NB4 (cell line): ENCODE measurements at regions not wholly inside any gene's neighbourhood (a gene's known extent, or its start where the extent isn't known, plus 50 kb on each side); places are given as distances from the start of the nearest gene placed in this dataset.

ENCODE experiments used
- DNase-seq: peaks from one replicate; pipeline ENCODE4 v3.0.0; 2010; ENCODE audit warnings: low read depth
- H3K4me3 ChIP-seq: one replicate; pipeline ENCODE4 v1.5.1; 2011; ENCODE audit warnings: mild to moderate bottlenecking, low read depth, low read length, moderate library complexity
- MYC ChIP-seq: IDR thresholded peaks from 2 replicates; pipeline ENCODE4 v1.6.1; 2011; ENCODE audit warnings: low read depth, low read length
- POLR2A ChIP-seq: IDR thresholded peaks from 2 replicates; pipeline ENCODE4 v1.6.1; 2011; ENCODE audit warnings: mild to moderate bottlenecking; ENCODE audit not compliant: insufficient read length; ENCODE audit errors: extremely low read depth
- TF ChIP-seq, protein P1 (sequence below): IDR thresholded peaks from one replicate; pipeline ENCODE4 v1.5.1; 2012; ENCODE audit warnings: low read depth, low read length
- TF ChIP-seq, protein P2 (sequence below): IDR thresholded peaks from 2 replicates; pipeline ENCODE4 v1.6.1; 2011; ENCODE audit warnings: low read depth, low read length

DNA sequence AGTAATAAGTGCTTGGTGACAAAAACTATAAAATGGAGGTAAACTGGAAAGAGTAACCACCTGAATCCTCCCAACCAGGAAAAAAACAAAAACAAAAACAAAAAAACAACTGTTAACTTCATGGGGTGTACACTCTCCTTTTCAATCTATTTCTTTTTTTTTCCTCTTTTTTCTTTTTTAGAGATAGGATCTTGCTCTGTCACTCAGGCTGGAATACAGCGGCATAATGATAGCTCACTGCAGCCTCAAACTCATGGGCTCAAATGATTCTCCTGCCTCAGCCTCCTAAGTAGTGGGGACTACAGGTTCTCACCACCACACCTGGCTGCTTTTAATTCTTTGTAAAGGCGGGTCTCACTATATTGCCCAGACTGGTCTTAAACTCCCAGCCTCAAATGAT is 76.8 kb downstream of the PHLDA1 start:
- DNase-seq = no peak
- H3K4me3 ChIP-seq = no peak overlapping the region
- TF ChIP-seq, protein P1, sequence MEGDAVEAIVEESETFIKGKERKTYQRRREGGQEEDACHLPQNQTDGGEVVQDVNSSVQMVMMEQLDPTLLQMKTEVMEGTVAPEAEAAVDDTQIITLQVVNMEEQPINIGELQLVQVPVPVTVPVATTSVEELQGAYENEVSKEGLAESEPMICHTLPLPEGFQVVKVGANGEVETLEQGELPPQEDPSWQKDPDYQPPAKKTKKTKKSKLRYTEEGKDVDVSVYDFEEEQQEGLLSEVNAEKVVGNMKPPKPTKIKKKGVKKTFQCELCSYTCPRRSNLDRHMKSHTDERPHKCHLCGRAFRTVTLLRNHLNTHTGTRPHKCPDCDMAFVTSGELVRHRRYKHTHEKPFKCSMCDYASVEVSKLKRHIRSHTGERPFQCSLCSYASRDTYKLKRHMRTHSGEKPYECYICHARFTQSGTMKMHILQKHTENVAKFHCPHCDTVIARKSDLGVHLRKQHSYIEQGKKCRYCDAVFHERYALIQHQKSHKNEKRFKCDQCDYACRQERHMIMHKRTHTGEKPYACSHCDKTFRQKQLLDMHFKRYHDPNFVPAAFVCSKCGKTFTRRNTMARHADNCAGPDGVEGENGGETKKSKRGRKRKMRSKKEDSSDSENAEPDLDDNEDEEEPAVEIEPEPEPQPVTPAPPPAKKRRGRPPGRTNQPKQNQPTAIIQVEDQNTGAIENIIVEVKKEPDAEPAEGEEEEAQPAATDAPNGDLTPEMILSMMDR = no peak
- no peak for TF ChIP-seq MYC
- TF ChIP-seq, protein P2, sequence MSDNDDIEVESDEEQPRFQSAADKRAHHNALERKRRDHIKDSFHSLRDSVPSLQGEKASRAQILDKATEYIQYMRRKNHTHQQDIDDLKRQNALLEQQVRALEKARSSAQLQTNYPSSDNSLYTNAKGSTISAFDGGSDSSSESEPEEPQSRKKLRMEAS = no peak
- TF ChIP-seq POLR2A = no peak

DNA sequence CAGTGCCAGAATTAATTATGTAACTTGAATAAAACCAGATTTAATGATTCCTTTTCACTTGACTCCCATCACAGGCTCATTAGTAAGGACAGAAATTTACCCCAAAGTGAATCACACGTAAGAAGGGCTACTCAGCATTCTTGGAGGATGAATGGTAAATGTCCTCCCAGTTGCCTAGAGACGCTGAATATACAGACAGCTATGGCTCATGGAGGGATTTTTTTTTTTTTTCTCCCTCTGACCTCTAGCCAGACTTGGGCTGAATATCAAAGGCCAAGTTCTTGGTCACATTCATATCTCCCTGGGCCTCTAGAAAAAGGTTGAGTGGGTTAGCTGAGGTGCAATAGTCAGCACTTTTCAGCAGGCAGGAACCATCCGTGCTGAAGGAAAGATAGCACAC is 77.5 kb downstream of the PHLDA1 start:
- no peak for DNase-seq

DNA sequence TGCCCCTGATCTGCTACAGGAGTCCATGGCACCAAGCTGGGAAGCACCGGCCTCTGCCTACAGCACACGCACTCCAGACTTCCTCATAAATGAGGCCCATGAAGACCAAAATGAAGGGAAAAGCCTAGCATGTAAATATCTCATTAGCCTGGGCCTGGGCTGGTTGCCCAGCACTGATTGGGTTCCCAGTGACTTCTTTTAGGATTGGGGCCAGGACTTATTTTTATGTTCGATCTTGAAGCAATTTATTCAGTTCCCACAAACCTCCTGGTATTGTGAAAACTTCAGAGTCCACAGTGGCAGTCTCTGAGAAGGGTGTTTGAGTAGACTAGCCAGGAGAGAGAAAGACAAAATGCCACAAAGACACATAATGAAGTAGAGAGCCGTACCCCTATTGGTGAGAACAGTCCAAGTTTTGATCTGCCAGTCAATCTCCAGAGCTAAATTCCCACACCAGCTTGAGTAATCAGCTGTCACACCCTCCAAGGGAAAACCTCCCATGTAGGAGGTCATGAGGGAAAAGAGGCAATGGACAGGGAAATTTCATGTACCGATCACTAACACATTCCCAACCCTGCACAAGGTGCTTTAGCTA is 78.2 kb downstream of the PHLDA1 start:
- no peak for DNase-seq
- no peak overlapping the region for H3K4me3 ChIP-seq
- TF ChIP-seq MYC (no peak), POLR2A (no peak)
- TF ChIP-seq, protein P2 = no peak
- TF ChIP-seq, protein P1 = no peak

More for the DNA sequence above, 77.5 kb downstream of the PHLDA1 start:
- TF ChIP-seq, protein P2 = no peak
- TF ChIP-seq MYC (no peak), POLR2A (no peak)
- TF ChIP-seq, protein P1 = no peak
- no peak overlapping the region for H3K4me3 ChIP-seq

DNA sequence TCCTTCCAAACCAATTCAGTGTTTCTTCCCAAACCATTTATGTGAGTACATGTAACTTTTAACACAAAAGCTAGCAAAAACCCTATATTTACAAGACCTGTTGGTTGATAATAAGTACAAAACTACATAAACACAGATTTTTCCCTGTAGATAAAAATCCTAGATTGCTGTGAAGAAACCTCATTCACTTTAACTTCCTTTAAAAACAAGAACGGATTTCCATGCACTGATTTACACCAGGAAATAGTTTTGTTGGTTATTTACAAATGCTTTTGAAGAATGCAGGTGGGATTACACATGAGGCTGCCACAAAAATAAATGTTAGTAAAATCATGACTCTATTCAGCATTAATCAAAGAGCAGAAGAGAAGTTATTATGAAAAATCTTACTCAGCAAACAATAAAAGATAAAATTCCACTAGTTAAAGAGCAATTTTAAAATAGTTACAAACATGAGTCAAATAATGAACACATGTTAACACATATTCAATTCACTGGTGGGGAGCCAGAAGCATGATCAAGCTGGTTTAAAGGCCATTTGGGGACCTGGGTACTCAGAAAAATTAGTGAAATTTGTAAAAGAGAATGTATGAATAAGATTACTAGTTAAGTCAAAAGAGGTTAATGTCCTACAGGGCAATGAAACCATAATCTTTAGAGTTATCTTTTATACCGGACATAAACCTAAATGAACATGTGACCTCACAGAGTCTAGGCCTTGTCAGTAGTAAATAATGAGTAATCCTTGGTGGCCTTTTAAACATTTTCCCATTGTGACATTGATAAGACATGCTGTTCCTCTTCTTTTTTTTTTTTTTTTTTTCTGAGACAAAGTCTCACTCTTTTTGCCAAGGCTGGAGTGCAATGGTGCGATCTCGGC is 79.9 kb downstream of the PHLDA1 start:
- H3K4me3 ChIP-seq = no peak overlapping the region
- TF ChIP-seq, protein P2 = no peak
- TF ChIP-seq, protein P1 = no peak
- TF ChIP-seq MYC (no peak), POLR2A (no peak)
- no peak for DNase-seq

DNA sequence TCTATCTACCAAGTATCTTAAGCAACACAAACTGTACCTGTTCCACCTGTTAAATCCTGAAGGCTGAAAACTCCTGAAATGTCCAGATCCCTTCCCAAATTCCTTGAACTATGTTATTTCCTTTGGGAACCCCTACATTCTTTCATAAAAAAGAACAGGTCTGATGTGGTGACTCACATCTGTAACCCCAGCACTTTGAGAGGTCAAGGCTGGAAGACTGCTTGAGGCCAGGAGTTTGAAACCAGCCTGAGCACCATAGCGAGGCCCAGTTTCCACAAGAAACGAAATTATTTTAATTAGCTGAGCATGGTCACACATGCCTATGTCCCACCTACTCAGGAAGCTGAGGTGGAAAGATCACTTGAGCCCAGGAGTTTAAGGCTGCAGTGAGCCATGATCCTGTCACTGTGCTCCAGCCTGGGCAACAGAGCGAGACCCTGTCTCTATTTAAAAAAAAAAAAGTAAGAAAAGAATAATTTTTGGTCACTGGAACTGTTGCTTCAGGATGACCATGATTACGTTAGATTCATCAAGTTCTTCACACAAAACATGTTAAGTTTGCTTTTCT is 84.3 kb downstream of the PHLDA1 start:
- no peak for TF ChIP-seq POLR2A
- TF ChIP-seq MYC = no peak
- TF ChIP-seq, protein P1 = no peak
- TF ChIP-seq, protein P2 = no peak

More for the DNA sequence above, 84.3 kb downstream of the PHLDA1 start:
- no peak overlapping the region for H3K4me3 ChIP-seq
- no peak for DNase-seq
